ENCODE measurements at regions not wholly inside any gene's neighbourhood (a gene's known extent, or its start where the extent isn't known, plus 50 kb on each side); places are given as distances from the start of the nearest gene placed in this dataset.

DNA sequence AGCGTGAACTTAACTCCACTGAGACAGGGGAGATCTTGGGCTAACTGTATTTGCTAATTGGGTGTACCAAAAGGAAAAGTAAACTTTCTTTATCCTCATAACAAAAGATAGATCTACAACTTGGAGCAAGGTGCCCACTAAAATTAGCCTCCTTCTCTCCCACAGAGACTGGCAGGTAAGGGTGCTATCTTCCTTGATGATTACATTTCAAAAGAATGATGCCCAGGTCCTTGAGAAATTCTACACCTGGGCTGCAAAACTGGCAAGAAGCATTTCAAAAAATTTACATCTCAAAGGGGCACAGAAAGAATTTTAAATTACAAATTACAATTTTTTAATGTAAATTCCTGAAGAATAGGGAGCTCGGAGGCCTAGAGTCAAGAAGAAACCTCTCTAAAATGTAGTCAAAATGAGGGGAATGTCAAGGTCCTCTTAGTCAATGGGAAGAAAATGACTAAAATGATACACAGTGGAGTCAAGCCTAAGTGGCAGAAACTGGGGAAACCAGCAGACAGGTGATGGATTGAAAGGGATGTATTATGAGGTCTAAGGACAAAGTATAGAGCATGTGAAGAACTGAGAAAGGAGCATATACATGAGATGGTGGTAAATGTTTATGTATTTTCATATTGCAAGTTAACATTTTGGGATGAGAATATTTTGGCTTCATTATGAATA is 348.3 kb upstream of the TUSC1 start:
- Histone ChIP-seq H4K20me1 (ENCODE audit: insufficient read depth) (no peaks in the 10 kb centered on the region), H3K4me2 (no peak overlapping the region), H3K27ac (ENCODE audit: low read depth in 2 of 2, low read length in 1 of 2) (no peak overlapping the region), H3K9ac (no peak overlapping the region), H3K36me3 (replicated peaks in 1 of 2; ENCODE audit: control insufficient read depth in 1 of 2, insufficient read depth in 2 of 2, low read length in 1 of 2) (no peaks in the 10 kb centered on the region), H3K9me3 (no peaks in the 10 kb centered on the region), H3K27me3 (ENCODE audit: insufficient read depth) (no peaks in the 10 kb centered on the region), H3K9me2 (no peaks in the 10 kb centered on the region), H3K79me2 (ENCODE audit: insufficient read depth) (no peaks in the 10 kb centered on the region), H3K4me1 (ENCODE audit: control insufficient read depth in 1 of 2, insufficient read depth in 2 of 2, low read depth in 1 of 2, low read length in 1 of 2) (no peaks in the 10 kb centered on the region), H3F3A (replicated peaks; ENCODE audit: insufficient read depth) (no peaks in the 10 kb centered on the region), H3K4me3 (ENCODE audit: low read depth in 2 of 2, low read length in 1 of 2) (no peak overlapping the region), H2AFZ (ENCODE audit: low read depth) (no peak overlapping the region)
- WGBS (ENCODE audit: low lambda C conversion rate) = 91% methylated on average over 2 of the region's 2 CpGs
- no peak for TF ChIP-seq FOXJ3 (CRISPR knock-in tag; IDR thresholded peaks at IDR 0.05)
- TF ChIP-seq TCF12 (IDR thresholded peaks at IDR 0.05) = no peak
- TF ChIP-seq, protein P1, sequence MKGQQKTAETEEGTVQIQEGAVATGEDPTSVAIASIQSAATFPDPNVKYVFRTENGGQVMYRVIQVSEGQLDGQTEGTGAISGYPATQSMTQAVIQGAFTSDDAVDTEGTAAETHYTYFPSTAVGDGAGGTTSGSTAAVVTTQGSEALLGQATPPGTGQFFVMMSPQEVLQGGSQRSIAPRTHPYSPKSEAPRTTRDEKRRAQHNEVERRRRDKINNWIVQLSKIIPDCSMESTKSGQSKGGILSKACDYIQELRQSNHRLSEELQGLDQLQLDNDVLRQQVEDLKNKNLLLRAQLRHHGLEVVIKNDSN (IDR thresholded peaks at IDR 0.05; ENCODE audit: borderline replicate concordance, low read depth) = no peak
- TF ChIP-seq RAD21 (IDR thresholded peaks at IDR 0.05; ENCODE audit: low read length) = no peak
- TF ChIP-seq RFX5 (IDR thresholded peaks at IDR 0.05; ENCODE audit: low read length) = no peak
- TF ChIP-seq, protein P2, sequence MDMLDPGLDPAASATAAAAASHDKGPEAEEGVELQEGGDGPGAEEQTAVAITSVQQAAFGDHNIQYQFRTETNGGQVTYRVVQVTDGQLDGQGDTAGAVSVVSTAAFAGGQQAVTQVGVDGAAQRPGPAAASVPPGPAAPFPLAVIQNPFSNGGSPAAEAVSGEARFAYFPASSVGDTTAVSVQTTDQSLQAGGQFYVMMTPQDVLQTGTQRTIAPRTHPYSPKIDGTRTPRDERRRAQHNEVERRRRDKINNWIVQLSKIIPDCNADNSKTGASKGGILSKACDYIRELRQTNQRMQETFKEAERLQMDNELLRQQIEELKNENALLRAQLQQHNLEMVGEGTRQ (IDR thresholded peaks at IDR 0.05; ENCODE audit: borderline replicate concordance, low read depth, low read length) = no peak
- no peak for TF ChIP-seq MEF2A (IDR thresholded peaks at IDR 0.05; ENCODE audit: borderline replicate concordance, low read depth)
- no peak for TF ChIP-seq CHD2 (IDR thresholded peaks at IDR 0.05; ENCODE audit: low read length, partially characterized antibody)
- no peak for TF ChIP-seq FOXM1 (IDR thresholded peaks at IDR 0.05; ENCODE audit: low read depth)
- no peak for TF ChIP-seq EZH2phosphoT487 (IDR thresholded peaks at IDR 0.05; ENCODE audit: borderline replicate concordance, low read depth)
- TF ChIP-seq FOSL2 (IDR thresholded peaks at IDR 0.05; ENCODE audit: borderline replicate concordance, low read depth) = no peak
- TF ChIP-seq, protein P3, sequence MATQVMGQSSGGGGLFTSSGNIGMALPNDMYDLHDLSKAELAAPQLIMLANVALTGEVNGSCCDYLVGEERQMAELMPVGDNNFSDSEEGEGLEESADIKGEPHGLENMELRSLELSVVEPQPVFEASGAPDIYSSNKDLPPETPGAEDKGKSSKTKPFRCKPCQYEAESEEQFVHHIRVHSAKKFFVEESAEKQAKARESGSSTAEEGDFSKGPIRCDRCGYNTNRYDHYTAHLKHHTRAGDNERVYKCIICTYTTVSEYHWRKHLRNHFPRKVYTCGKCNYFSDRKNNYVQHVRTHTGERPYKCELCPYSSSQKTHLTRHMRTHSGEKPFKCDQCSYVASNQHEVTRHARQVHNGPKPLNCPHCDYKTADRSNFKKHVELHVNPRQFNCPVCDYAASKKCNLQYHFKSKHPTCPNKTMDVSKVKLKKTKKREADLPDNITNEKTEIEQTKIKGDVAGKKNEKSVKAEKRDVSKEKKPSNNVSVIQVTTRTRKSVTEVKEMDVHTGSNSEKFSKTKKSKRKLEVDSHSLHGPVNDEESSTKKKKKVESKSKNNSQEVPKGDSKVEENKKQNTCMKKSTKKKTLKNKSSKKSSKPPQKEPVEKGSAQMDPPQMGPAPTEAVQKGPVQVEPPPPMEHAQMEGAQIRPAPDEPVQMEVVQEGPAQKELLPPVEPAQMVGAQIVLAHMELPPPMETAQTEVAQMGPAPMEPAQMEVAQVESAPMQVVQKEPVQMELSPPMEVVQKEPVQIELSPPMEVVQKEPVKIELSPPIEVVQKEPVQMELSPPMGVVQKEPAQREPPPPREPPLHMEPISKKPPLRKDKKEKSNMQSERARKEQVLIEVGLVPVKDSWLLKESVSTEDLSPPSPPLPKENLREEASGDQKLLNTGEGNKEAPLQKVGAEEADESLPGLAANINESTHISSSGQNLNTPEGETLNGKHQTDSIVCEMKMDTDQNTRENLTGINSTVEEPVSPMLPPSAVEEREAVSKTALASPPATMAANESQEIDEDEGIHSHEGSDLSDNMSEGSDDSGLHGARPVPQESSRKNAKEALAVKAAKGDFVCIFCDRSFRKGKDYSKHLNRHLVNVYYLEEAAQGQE (IDR thresholded peaks at IDR 0.05; ENCODE audit: low read depth, low read length) = no peak
- TF ChIP-seq JUND (IDR thresholded peaks at IDR 0.05) = no peak
- no peak for TF ChIP-seq NFIC (IDR thresholded peaks at IDR 0.05; ENCODE audit: borderline replicate concordance)
- TF ChIP-seq, protein P4, sequence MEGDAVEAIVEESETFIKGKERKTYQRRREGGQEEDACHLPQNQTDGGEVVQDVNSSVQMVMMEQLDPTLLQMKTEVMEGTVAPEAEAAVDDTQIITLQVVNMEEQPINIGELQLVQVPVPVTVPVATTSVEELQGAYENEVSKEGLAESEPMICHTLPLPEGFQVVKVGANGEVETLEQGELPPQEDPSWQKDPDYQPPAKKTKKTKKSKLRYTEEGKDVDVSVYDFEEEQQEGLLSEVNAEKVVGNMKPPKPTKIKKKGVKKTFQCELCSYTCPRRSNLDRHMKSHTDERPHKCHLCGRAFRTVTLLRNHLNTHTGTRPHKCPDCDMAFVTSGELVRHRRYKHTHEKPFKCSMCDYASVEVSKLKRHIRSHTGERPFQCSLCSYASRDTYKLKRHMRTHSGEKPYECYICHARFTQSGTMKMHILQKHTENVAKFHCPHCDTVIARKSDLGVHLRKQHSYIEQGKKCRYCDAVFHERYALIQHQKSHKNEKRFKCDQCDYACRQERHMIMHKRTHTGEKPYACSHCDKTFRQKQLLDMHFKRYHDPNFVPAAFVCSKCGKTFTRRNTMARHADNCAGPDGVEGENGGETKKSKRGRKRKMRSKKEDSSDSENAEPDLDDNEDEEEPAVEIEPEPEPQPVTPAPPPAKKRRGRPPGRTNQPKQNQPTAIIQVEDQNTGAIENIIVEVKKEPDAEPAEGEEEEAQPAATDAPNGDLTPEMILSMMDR (IDR thresholded peaks at IDR 0.05) = no peak
- no peak for TF ChIP-seq EP300 (IDR thresholded peaks at IDR 0.05; ENCODE audit: borderline replicate concordance in 1 of 2, low read depth in 1 of 2, low read length in 1 of 2)
- no peak for TF ChIP-seq YY1 (IDR thresholded peaks at IDR 0.05; ENCODE audit: low read depth)
- TF ChIP-seq SIN3A (IDR thresholded peaks at IDR 0.05; ENCODE audit: borderline replicate concordance, low read depth, low read length) = no peak
- ChIA-PET CTCF (interaction anchor here (0.6 to 0.9 kb wide), 2 partner anchors 196 to 300 kb away, joined by 3 read pairs; no protein-coding TSS in a partner anchor), POLR2A (no interaction called here)
- no peak for DNase-seq

Data from SK-N-SH (cell line).